DND-41 (cell line): ENCODE measurements at regions not wholly inside any gene's neighbourhood (a gene's known extent, or its start where the extent isn't known, plus 50 kb on each side); places are given as distances from the start of the nearest gene placed in this dataset.
"Not testable (repeated sequence)": the region's sequence is repeated elsewhere in the genome, so short reads cannot be mapped to it uniquely, and the experiment has no call there.

Experiments
- ATAC-seq: fragments of 200-7000 bp; cut with Tn5 transposase; 3 replicates; pipeline ENCODE4 v1.9.1; 2021; ENCODE audit warnings: low read depth; ENCODE audit not compliant: insufficient read depth
- DNase-seq: peaks from one replicate; pipeline ENCODE4 v3.0.0-alpha.2; 2020
- H2AFZ ChIP-seq: 2 replicates; pipeline ENCODE4 v1.6.0; 2012; ENCODE audit warnings: low read depth, low read length
- H3K27ac ChIP-seq: 2 replicates; pipeline ENCODE4 v1.5.1; 2012; ENCODE audit warnings: low read length, inconsistent platforms
- H3K27me3 ChIP-seq: fragments of 200-600 bp; sonication (generic); 2 replicates; pipeline ENCODE4 v1.6.0; 2012; ENCODE audit warnings: low read length, mild to moderate bottlenecking, inconsistent platforms; ENCODE audit not compliant: insufficient read depth, poor library complexity
- H3K36me3 ChIP-seq: 2 replicates; pipeline ENCODE4 v1.5.1; 2012; ENCODE audit warnings: low read length, inconsistent platforms; ENCODE audit not compliant: insufficient read depth
- H3K4me1 ChIP-seq: 2 replicates; pipeline ENCODE4 v1.5.1; 2012; ENCODE audit warnings: mild to moderate bottlenecking, low read length; ENCODE audit not compliant: insufficient read depth
- H3K4me2 ChIP-seq: 2 replicates; pipeline ENCODE4 v1.6.0; 2012; ENCODE audit warnings: mild to moderate bottlenecking, moderate library complexity, low read length, inconsistent platforms; ENCODE audit not compliant: insufficient read depth
- H3K4me3 ChIP-seq, 2 experiments: fragments of 200-600 bp in 1 of 2; shearing (Covaris generic) in 1 of 2; 2 replicates each; pipeline ENCODE4 v1.5.1; 2012 to 2016; ENCODE audit warnings: inconsistent platforms in 2 of 2, low read length in 2 of 2, mild to moderate bottlenecking in 2 of 2, low read depth in 1 of 2, moderate library complexity in 1 of 2
- H3K79me2 ChIP-seq: 2 replicates; pipeline ENCODE4 v1.6.0; 2012; ENCODE audit warnings: low read length, inconsistent platforms; ENCODE audit not compliant: insufficient read depth
- H3K9ac ChIP-seq: 2 replicates; pipeline ENCODE4 v1.6.0; 2012; ENCODE audit warnings: low read depth, mild to moderate bottlenecking, inconsistent platforms, low read length, moderate library complexity
- H3K9me3 ChIP-seq: 2 replicates; pipeline ENCODE4 v1.5.1; 2012; ENCODE audit warnings: low read length, moderate library complexity, mild to moderate bottlenecking, inconsistent platforms; ENCODE audit not compliant: insufficient read depth, severe bottlenecking
- H4K20me1 ChIP-seq: 2 replicates; pipeline ENCODE4 v1.6.0; 2012; ENCODE audit warnings: low read length; ENCODE audit not compliant: insufficient read depth
- CTCF ChIP-seq: IDR thresholded peaks from 2 replicates; pipeline ENCODE4 v1.5.1; 2012; ENCODE audit warnings: borderline replicate concordance, low read length, moderate library complexity, mild to moderate bottlenecking; ENCODE audit not compliant: poor library complexity, severe bottlenecking; ENCODE audit errors: extremely low read depth
- EZH2 ChIP-seq: IDR thresholded peaks from 3 replicates; pipeline ENCODE4 v1.6.1; 2012; ENCODE audit warnings: borderline replicate concordance, low read depth, mild to moderate bottlenecking, moderate library complexity, low read length, inconsistent platforms; ENCODE audit not compliant: severe bottlenecking

GRCh38 chr19:28631961-28632360 lies 581.0 kb downstream of the UQCRFS1 start:
- Histone ChIP-seq H4K20me1 (no peaks in the 10 kb centered on the region), H3K9ac (peak overlapping the region; percentile 50), H3K27me3 (no peaks in the 10 kb centered on the region), H3K27ac (peak overlapping the region; percentile 96), H3K36me3 (no peaks in the 10 kb centered on the region), H3K4me1 (peaks cover 57% of the 10 kb centered on the region), H3K9me3 (peaks cover 12% of the 10 kb centered on the region), H3K4me3 (peak overlapping the region in 1 of 2 experiments; percentile 11; a peak in 1 of 4 replicates), H3K79me2 (no peaks in the 10 kb centered on the region), H3K4me2 (peak overlapping the region; percentile 39), H2AFZ (peak overlapping the region; percentile 38; the same call in 1 of the 2 replicates)
- ATAC-seq (no peak), DNase-seq (no peak)
- TF ChIP-seq CTCF (no peak), EZH2 (no peak)

GRCh38 chr19:28627669-28628068 lies 585.3 kb downstream of the UQCRFS1 start:
- Histone ChIP-seq H3K4me3 (no peak overlapping the region), H3K4me2 (no peak overlapping the region), H3K4me1 (peaks cover 47% of the 10 kb centered on the region), H3K9ac (no peak overlapping the region), H3K9me3 (peaks cover 2% of the 10 kb centered on the region), H2AFZ (no peak overlapping the region), H4K20me1 (no peaks in the 10 kb centered on the region), H3K27ac (no peak overlapping the region), H3K79me2 (no peaks in the 10 kb centered on the region), H3K27me3 (no peaks in the 10 kb centered on the region), H3K36me3 (no peaks in the 10 kb centered on the region)
- no peak for DNase-seq
- TF ChIP-seq EZH2: no peak
- TF ChIP-seq CTCF: no peak
- no peak for ATAC-seq

- H3K4me3 ChIP-seq, H3K36me3 ChIP-seq, H3K27ac ChIP-seq, DNase-seq, H3K9ac ChIP-seq, H3K4me2 ChIP-seq, H3K9me3 ChIP-seq, H2AFZ ChIP-seq, H3K79me2 ChIP-seq, ATAC-seq, H4K20me1 ChIP-seq, H3K27me3 ChIP-seq: not testable (repeated sequence)
- H3K4me1 ChIP-seq: peaks cover 47% of the 10 kb centered on the region
These were observed 586.5 kb downstream of the UQCRFS1 start for GRCh38 chr19:28626407-28626806.

- H3K9ac ChIP-seq: peak overlapping the region; percentile 53
- H2AFZ ChIP-seq: peak overlapping the region; percentile 23
- peak overlapping the region; percentile 93 for H3K27ac ChIP-seq
- TF ChIP-seq CTCF: peak; percentile 8
- TF ChIP-seq EZH2: no peak
- peak; percentile 99 for ATAC-seq
- peaks cover 12% of the 10 kb centered on the region for H3K9me3 ChIP-seq
- H4K20me1 ChIP-seq: no peaks in the 10 kb centered on the region
- no peaks in the 10 kb centered on the region for H3K27me3 ChIP-seq
- peak; percentile 86 for DNase-seq
- peak overlapping the region in 1 of 2 experiments; percentile 29; a peak in 2 of 4 replicates for H3K4me3 ChIP-seq
- H3K4me2 ChIP-seq: peak overlapping the region; percentile 55
- peaks cover 56% of the 10 kb centered on the region for H3K4me1 ChIP-seq
- no peaks in the 10 kb centered on the region for H3K79me2 ChIP-seq
- H3K36me3 ChIP-seq: no peaks in the 10 kb centered on the region; the same call in 1 of the 2 replicates
These were observed 593.0 kb downstream of the UQCRFS1 start for GRCh38 chr19:28619816-28620429.
